IMR-90 (cell line): ENCODE measurements at regions not wholly inside any gene's neighbourhood (a gene's known extent, or its start where the extent isn't known, plus 50 kb on each side); places are given as distances from the start of the nearest gene placed in this dataset.

Experiments used
- ATAC-seq: fragments of 200-7000 bp; cut with Tn5 transposase; 2 replicates; pipeline ENCODE4 v1.9.1; 2020; ENCODE audit warnings: low read depth, mild to moderate bottlenecking, moderate library complexity
- BruUV-seq: library from RNA; stranded (reverse); fragments of 400-500 nt; replicated peaks from 2 replicates; lab custom pipeline; 2021; lab: Mats Ljungman, UMichigan
- CTCF ChIA-PET: fragments of 300-600 bp; formaldehyde crosslinking; extraction: SDS; loops from one replicate; lab custom pipeline; 2021; ENCODE audit warnings: antibody characterized with exemption; lab: Yijun Ruan, JAX
- POLR2A ChIA-PET: fragments of 300-600 bp; sonication (Branson Sonifier 250); formaldehyde crosslinking; loops from one replicate; lab custom pipeline; 2022; ENCODE audit warnings: antibody characterized with exemption; ENCODE audit not compliant: unreplicated experiment; lab: Charles Lee
- DNase-seq: peaks from one replicate; pipeline ENCODE4 v3.0.0; 2013
- H2AFZ ChIP-seq: replicated peaks from 2 replicates; pipeline ENCODE3; 2013; ENCODE audit warnings: low read length, mild to moderate bottlenecking; ENCODE audit not compliant: poor library complexity
- H2AK5ac ChIP-seq: 2 replicates; pipeline ENCODE4 v1.6.1; 2013; ENCODE audit warnings: low read depth, low read length, inconsistent platforms
- H2AK9ac ChIP-seq: replicated peaks from 2 replicates; pipeline ENCODE3; 2013; ENCODE audit warnings: mild to moderate bottlenecking, low read depth, low read length, moderate library complexity; ENCODE audit not compliant: poor library complexity
- H2BK120ac ChIP-seq: 2 replicates; pipeline ENCODE4 v1.6.1; 2013; ENCODE audit warnings: low read depth, low read length, inconsistent platforms
- H2BK15ac ChIP-seq: 3 replicates; pipeline ENCODE4 v1.6.1; 2013; ENCODE audit warnings: low read depth, low read length, inconsistent platforms
- H2BK20ac ChIP-seq: 2 replicates; pipeline ENCODE4 v1.6.1; 2013; ENCODE audit warnings: low read depth, mild to moderate bottlenecking, inconsistent platforms, low read length, moderate library complexity
- H2BK5ac ChIP-seq: 2 replicates; pipeline ENCODE4 v1.6.1; 2013; ENCODE audit warnings: mild to moderate bottlenecking, low read depth, low read length, inconsistent platforms; ENCODE audit not compliant: poor library complexity, severe bottlenecking
- H3K14ac ChIP-seq: replicated peaks from 2 replicates; pipeline ENCODE4 v1.6.1; 2013; ENCODE audit warnings: low read depth, low read length, inconsistent platforms
- H3K18ac ChIP-seq: 2 replicates; pipeline ENCODE4 v1.6.1; 2013; ENCODE audit warnings: low read depth, low read length, control low read depth
- H3K23ac ChIP-seq: 2 replicates; pipeline ENCODE4 v1.6.1; 2013; ENCODE audit warnings: low read depth, low read length, inconsistent platforms
- H3K27ac ChIP-seq: 2 replicates; pipeline ENCODE4 v1.5.1; 2013; ENCODE audit warnings: mild to moderate bottlenecking, control low read depth, low read length; ENCODE audit not compliant: insufficient read depth
- H3K27me3 ChIP-seq: 2 replicates; pipeline ENCODE4 v1.6.1; 2013; ENCODE audit warnings: low read length; ENCODE audit not compliant: control insufficient read depth, insufficient read depth
- H3K36me3 ChIP-seq: 2 replicates; pipeline ENCODE4 v1.6.1; 2013; ENCODE audit warnings: low read length, mixed read lengths; ENCODE audit not compliant: control insufficient read depth, insufficient read depth
- H3K4ac ChIP-seq: 2 replicates; pipeline ENCODE4 v1.6.1; 2013; ENCODE audit warnings: low read depth, low read length, inconsistent platforms
- H3K4me1 ChIP-seq: 2 replicates; pipeline ENCODE4 v1.6.1; 2013; ENCODE audit warnings: low read length, mixed read lengths; ENCODE audit not compliant: control insufficient read depth, insufficient read depth
- H3K4me2 ChIP-seq: 2 replicates; pipeline ENCODE4 v1.6.1; 2013; ENCODE audit warnings: low read depth, mild to moderate bottlenecking, control low read depth, low read length, moderate library complexity
- H3K4me3 ChIP-seq: 2 replicates; pipeline ENCODE4 v1.5.1; 2013; ENCODE audit warnings: low read depth, mild to moderate bottlenecking, control low read depth, low read length, moderate library complexity; ENCODE audit not compliant: insufficient read depth
- H3K56ac ChIP-seq: 2 replicates; pipeline ENCODE4 v1.6.1; 2013; ENCODE audit warnings: low read length, inconsistent platforms; ENCODE audit not compliant: insufficient read depth; ENCODE audit errors: extremely low read depth
- H3K79me1 ChIP-seq, 2 experiments: 2 replicates each; pipeline ENCODE4 v1.6.1; 2013; ENCODE audit warnings: low read length in 2 of 2, inconsistent platforms in 1 of 2, low read depth in 1 of 2
- H3K9ac ChIP-seq: 2 replicates; pipeline ENCODE4 v1.6.1; 2013; ENCODE audit warnings: low read depth, low read length, control low read depth
- H3K9me1 ChIP-seq: 2 replicates; pipeline ENCODE4 v1.6.1; 2013; ENCODE audit warnings: low read length, inconsistent platforms; ENCODE audit not compliant: insufficient read depth
- H3K9me3 ChIP-seq: 2 replicates; pipeline ENCODE4 v1.6.1; 2013; ENCODE audit warnings: low read length; ENCODE audit not compliant: control insufficient read depth, insufficient read depth
- H4K20me1 ChIP-seq: 2 replicates; pipeline ENCODE4 v1.6.1; 2013; ENCODE audit warnings: low read length, inconsistent platforms; ENCODE audit not compliant: insufficient read depth
- H4K5ac ChIP-seq: 2 replicates; pipeline ENCODE4 v1.6.1; 2013; ENCODE audit warnings: mild to moderate bottlenecking, low read depth, low read length, control low read depth
- H4K8ac ChIP-seq, 2 experiments: 2 replicates each; pipeline ENCODE4 v1.6.1; 2013; ENCODE audit warnings: low read depth in 2 of 2, low read length in 2 of 2, control low read depth in 1 of 2, inconsistent platforms in 1 of 2
- H4K91ac ChIP-seq: 2 replicates; pipeline ENCODE4 v1.6.1; 2013; ENCODE audit warnings: low read depth, low read length, inconsistent platforms; ENCODE audit not compliant: insufficient read depth
- BHLHE40 ChIP-seq: fragments of 150-350 bp; IDR thresholded peaks from 2 replicates; pipeline ENCODE4 v1.6.1; 2016; ENCODE audit warnings: mild to moderate bottlenecking, low read depth, low read length
- POLR2A ChIP-seq: IDR thresholded peaks from 2 replicates; pipeline ENCODE4 v1.6.1; 2012; ENCODE audit warnings: mild to moderate bottlenecking, low read depth, low read length
- RCOR1 ChIP-seq: IDR thresholded peaks from 2 replicates; pipeline ENCODE4 v1.6.1; 2012; ENCODE audit warnings: mild to moderate bottlenecking, low read length, improper control_type of control experiment; ENCODE audit not compliant: insufficient replicate concordance
- RFX5 ChIP-seq: IDR thresholded peaks from 2 replicates; pipeline ENCODE4 v1.8.0; 2012; ENCODE audit warnings: low read depth, mild to moderate bottlenecking, low read length, moderate library complexity
- WGBS, 2 experiments: methylation state at CpG; one replicate each; pipeline versions ENCODE4 v1.1.5 to v1.1.7; 2013; ENCODE audit warnings: missing lambda C conversion rate in 2 of 2; ENCODE audit not compliant: insufficient read length in 1 of 2; ENCODE audit errors: extremely low coverage in 2 of 2; 5-methylcytosine and 5-hydroxymethylcytosine counted together
- dilution Hi-C: fragments of 300-500 bp; cut with HindIII; formaldehyde crosslinking; loops from one replicate; pipeline ENCODE4 v1.14.3; 2018; ENCODE audit warnings: low sequenced_read_pairs; ENCODE audit not compliant: unreplicated experiment
- in situ Hi-C: fragments of 300-500 bp; cut with MboI; formaldehyde crosslinking; loops from 3 replicates; pipeline ENCODE4 v1.14.3; 2019; ENCODE audit warnings: low sequenced_read_pairs, inconsistent platforms, mixed read lengths
- intact Hi-C: fragments of 100-400 bp; cut with micrococcal nuclease; formaldehyde crosslinking; loops from 2 replicates; pipeline ENCODE4 v1.10.0; 2022
- TF ChIP-seq, protein P1 (sequence below): fragments of 150-350 bp; IDR thresholded peaks from 2 replicates; pipeline ENCODE4 v1.6.1; 2017; ENCODE audit warnings: mild to moderate bottlenecking, antibody characterized with exemption, low read length, low read depth
- TF ChIP-seq, protein P2 (sequence below): fragments of 150-350 bp; IDR thresholded peaks from 2 replicates; pipeline ENCODE4 v1.6.1; 2016; ENCODE audit warnings: low read depth, mild to moderate bottlenecking, low read length, moderate library complexity, borderline replicate concordance

DNA sequence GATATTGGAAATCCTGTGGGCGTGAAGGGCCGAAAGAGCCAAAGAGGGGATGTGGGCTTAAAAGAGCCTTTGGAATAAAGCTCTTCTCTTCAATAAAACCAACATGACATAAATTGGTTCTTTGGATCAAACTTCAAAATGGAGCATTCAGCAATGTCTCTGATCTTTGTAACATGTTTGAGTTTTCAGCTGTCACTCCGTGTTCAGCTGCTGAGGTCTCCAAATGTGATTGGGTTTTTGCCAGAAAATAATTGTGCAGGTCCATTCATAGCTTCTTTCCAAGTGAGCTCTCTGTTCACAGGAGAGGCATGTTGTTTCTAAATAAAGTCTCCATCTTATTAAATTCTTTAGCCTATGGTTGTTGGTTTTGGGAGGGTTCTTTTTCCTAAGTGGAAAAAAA is 127.6 kb upstream of the CCDC68 start:
- no TSS peak for BruUV-seq
- no peak overlapping the region for H3K9ac ChIP-seq
- TF ChIP-seq RCOR1 = no peak
- no peak for TF ChIP-seq POLR2A
- no peak for TF ChIP-seq BHLHE40
- no peak for TF ChIP-seq RFX5
- TF ChIP-seq, protein P1, sequence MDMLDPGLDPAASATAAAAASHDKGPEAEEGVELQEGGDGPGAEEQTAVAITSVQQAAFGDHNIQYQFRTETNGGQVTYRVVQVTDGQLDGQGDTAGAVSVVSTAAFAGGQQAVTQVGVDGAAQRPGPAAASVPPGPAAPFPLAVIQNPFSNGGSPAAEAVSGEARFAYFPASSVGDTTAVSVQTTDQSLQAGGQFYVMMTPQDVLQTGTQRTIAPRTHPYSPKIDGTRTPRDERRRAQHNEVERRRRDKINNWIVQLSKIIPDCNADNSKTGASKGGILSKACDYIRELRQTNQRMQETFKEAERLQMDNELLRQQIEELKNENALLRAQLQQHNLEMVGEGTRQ = no peak
- TF ChIP-seq, protein P2, sequence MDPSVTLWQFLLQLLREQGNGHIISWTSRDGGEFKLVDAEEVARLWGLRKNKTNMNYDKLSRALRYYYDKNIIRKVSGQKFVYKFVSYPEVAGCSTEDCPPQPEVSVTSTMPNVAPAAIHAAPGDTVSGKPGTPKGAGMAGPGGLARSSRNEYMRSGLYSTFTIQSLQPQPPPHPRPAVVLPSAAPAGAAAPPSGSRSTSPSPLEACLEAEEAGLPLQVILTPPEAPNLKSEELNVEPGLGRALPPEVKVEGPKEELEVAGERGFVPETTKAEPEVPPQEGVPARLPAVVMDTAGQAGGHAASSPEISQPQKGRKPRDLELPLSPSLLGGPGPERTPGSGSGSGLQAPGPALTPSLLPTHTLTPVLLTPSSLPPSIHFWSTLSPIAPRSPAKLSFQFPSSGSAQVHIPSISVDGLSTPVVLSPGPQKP = no peak
- no peaks in the 10 kb centered on the region for H4K20me1 ChIP-seq
- H2AFZ ChIP-seq = no peak overlapping the region
- intact Hi-C loops (no loop called here), dilution Hi-C loops (no loop called here), in situ Hi-C loops (no loop called here)
- no peaks in the 10 kb centered on the region for H3K36me3 ChIP-seq
- no peaks in the 10 kb centered on the region for H3K79me1 ChIP-seq
- no peaks in the 10 kb centered on the region for H3K9me3 ChIP-seq
- no peaks in the 10 kb centered on the region for H3K4me1 ChIP-seq
- H2BK20ac ChIP-seq = no peak overlapping the region
- H3K4ac ChIP-seq = no peak overlapping the region
- CTCF ChIA-PET = no interaction called here
- POLR2A ChIA-PET = no interaction called here
- H3K27me3 ChIP-seq = peaks cover 7% of the 10 kb centered on the region
- H3K56ac ChIP-seq = no peak overlapping the region
- H3K27ac ChIP-seq = no peak overlapping the region
- no peaks in the 10 kb centered on the region for H3K9me1 ChIP-seq
- WGBS, 2 experiments = no CpG with 5 or more reads among the region's 3 CpGs
- H3K23ac ChIP-seq = no peak overlapping the region
- no peak overlapping the region for H4K91ac ChIP-seq
- H2AK5ac ChIP-seq = no peak overlapping the region
- DNase-seq (no peak), ATAC-seq (no peak)
- H3K4me2 ChIP-seq = no peak overlapping the region
- H2BK15ac ChIP-seq = no peak overlapping the region
- no peak overlapping the region for H3K4me3 ChIP-seq
- no peak overlapping the region for H2BK120ac ChIP-seq
- H4K5ac ChIP-seq = no peak overlapping the region
- H2BK5ac ChIP-seq = no peak overlapping the region
- H3K18ac ChIP-seq = no peak overlapping the region
- no peak overlapping the region for H4K8ac ChIP-seq
- H3K14ac ChIP-seq = no peak overlapping the region
- H2AK9ac ChIP-seq = no peak overlapping the region
